ENCODE measurements at regions not wholly inside any gene's neighbourhood (a gene's known extent, or its start where the extent isn't known, plus 50 kb on each side); places are given as distances from the start of the nearest gene placed in this dataset.

- TF ChIP-seq EGR1 (IDR thresholded peaks at IDR 0.05; ENCODE audit: borderline replicate concordance, low read depth, low read length) (no peak), POLR2A (IDR thresholded peaks at IDR 0.05; ENCODE audit: control extremely low read depth in 1 of 2, low read depth in 2 of 2, low read length in 2 of 2) (no peak), CTCF (IDR thresholded peaks at IDR 0.05; ENCODE audit: control extremely low read depth in 1 of 3, insufficient read depth in 1 of 3, low read depth in 1 of 3, low read length in 3 of 3) (no peak), KDM1A (IDR thresholded peaks at IDR 0.05; ENCODE audit: borderline replicate concordance, low read length) (no peak), EZH2 (IDR thresholded peaks at IDR 0.05; ENCODE audit: low read depth, low read length, severe bottlenecking) (no peak), RFX5 (IDR thresholded peaks at IDR 0.05; ENCODE audit: borderline replicate concordance, low read depth, low read length) (no peak), POLR2AphosphoS5 (IDR thresholded peaks at IDR 0.05; ENCODE audit: low read depth, low read length) (no peak), ATF2 (IDR thresholded peaks at IDR 0.05; ENCODE audit: low read length) (no peak), CEBPB (IDR thresholded peaks at IDR 0.05; ENCODE audit: low read depth, low read length) (no peak), ATF3 (IDR thresholded peaks at IDR 0.05; ENCODE audit: insufficient read depth, low read depth, low read length) (no peak), ZNF274 (IDR thresholded peaks at IDR 0.05; ENCODE audit: borderline replicate concordance, extremely low read depth, low read length) (no peak), YY1 (IDR thresholded peaks at IDR 0.05; ENCODE audit: low read depth, low read length) (no peak), SIN3A (conservative IDR thresholded peaks at IDR 0.05 in 1 of 2, IDR thresholded peaks at IDR 0.05 in 1 of 2; ENCODE audit: low read depth in 1 of 2, low read length in 2 of 2) (no peak), BACH1 (IDR thresholded peaks at IDR 0.05; ENCODE audit: low read length) (no peak)
Measured at GRCh38 chr6:143607168-143607567, 70.6 kb upstream of the PHACTR2 start.

Data from H1 (cell line).